ENCODE measurements at regions not wholly inside any gene's neighbourhood (a gene's known extent, or its start where the extent isn't known, plus 50 kb on each side); places are given as distances from the start of the nearest gene placed in this dataset.
"Not testable (repeated sequence)": the region's sequence is repeated elsewhere in the genome, so short reads cannot be mapped to it uniquely, and the experiment has no call there.

DNA sequence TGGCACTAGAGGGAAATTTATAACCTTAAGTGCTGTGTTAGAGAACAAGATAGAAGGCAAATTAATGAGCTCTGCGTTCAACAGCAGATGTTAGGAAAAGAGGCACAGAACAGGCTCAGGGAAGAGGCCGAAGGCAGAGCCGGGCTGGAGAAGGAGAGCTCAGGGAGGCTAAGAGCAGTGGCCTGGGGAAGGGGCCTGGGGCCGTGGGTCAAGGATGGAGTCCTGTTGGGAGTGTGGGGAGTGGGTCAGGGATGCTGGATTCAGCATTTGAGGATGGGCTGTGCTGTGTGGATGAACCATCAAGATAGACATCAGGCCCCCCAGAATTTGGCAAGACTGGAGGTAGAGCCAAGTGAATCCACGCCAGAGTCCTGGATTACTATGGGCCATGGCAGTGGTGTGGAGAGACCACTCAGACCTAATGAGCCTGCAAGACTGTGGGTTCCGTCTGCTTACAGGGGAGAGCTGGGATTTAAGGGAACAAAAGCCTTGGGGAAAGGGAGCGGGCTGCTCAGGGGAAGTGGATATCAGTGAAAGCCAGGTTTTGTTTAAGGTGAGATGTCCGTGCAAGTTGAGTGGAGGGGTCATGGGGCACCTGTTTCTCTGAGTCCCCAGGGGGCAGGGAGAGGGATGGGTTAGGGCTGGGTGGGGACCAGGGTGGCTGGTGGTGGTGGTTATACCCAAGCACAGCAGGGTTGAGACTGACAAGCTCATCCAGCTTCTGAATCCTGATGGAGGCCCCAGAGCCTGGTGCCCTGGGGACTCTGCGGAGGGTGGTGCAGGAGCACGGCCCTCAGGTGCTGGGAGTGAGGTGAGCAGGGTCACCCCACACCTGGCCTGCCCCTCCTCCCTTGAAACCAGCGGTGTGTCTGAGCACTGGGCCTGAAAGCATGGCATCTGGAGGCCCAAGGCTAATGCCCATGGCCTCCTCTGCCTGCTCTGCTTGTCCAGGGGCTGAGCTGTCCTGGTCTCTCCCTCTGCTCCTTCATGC, 101.7 kb downstream of the BMS1 start:
- DNase-seq (ENCODE audit: low spot score) (no peak), ATAC-seq (peak; percentile 22)
- intact Hi-C loops (cut with DNase I): no loop called here

GRCh38 chr10:42885491-42886270, 103.1 kb downstream of the BMS1 start:
- ATAC-seq: no peak
- intact Hi-C loops (cut with DNase I): no loop called here
- no peak for DNase-seq (ENCODE audit: low spot score)

DNA sequence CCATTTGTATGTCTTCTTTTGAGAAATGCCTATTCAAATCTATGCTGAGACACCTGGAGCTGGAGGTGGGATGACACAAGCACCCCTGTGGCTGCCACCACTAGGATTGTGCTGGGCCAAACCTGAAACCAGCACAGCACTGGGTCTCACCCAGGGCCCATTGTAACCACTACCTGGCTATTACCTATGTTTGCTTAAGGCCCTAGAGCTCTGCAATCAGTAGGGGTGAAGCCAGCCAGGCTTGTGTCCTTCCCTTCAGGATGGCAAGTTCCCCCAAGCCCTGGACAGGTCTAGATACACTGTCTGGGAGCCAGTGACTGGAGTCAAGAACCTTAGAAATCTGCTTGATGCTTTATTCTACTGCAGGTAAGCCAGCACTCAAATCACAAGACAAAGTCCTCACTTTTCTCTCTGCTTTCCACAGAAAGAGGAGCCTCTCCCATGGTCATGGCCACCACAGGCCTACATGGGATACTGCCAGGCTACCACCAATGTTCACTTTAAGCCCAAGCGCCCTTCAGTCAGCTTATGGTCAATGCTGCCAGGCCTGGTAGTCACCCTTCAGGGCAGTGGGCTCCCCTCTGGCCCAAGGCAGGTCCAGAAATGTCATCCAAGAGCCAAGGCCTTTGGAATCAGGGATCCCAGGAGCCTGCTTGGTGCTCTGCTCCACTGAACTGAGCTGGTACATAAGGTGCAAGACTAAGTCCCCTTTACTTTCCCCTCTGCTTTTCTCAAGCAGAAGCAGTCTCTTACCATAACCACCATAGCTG, 105.3 kb downstream of the BMS1 start:
- ATAC-seq (no peak), DNase-seq (ENCODE audit: low spot score) (no peak)
- intact Hi-C loops (cut with DNase I): no loop called here

- ATAC-seq (no peak), DNase-seq (ENCODE audit: low spot score) (no peak)
- intact Hi-C loops (cut with DNase I): no loop called here
These were observed 106.0 kb downstream of the BMS1 start for GRCh38 chr10:42888504-42889095.

DNA sequence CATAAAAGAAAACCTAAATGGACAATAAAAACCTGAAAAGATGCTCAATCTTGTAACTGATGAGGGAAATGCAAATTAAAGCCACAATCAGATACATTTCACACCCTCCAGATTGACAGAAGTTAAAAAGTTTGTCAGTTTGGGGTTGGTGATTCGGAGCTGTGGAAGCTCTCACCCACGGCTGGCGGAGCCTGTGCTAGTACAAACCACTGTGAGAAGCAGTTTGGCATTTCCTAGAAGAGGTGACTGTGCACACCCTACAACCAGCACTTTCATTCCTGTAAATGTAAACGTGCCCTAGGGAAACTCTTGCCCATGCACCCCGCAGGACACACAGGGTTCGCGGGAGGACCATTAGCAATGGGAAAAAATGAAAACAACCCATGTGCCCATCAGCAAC, 114.1 kb downstream of the BMS1 start:
- intact Hi-C loops (cut with DNase I): no loop called here
- ATAC-seq (no peak), DNase-seq (ENCODE audit: low spot score) (no peak)

GRCh38 chr10:42898037-42898960, 115.7 kb downstream of the BMS1 start:
- ATAC-seq: no peak
- no peak for DNase-seq (ENCODE audit: low spot score)

DNA sequence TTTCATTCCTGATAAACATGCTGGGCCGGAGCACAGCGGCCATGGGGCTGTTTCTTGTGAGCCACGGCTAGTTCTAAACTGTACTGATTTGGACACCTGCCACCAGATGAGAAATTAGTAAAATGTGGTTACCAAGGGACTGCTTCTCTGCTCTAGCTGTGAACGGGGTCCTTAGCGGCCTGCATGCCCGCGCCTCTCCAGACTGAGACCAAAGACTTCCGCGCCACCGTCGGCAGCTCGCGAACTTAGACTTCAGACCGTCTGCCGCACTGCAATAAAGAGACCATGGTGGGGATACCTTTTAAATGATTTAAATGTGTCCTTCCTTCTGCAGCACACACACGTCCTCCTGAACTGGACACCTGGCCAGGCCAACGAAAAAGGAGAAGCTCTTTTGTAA, 116.4 kb downstream of the BMS1 start:
- intact Hi-C loops (cut with DNase I): no loop called here
- DNase-seq (ENCODE audit: low spot score) (no peak), ATAC-seq (no peak)

More at GRCh38 chr10:42898037-42898960, 115.7 kb downstream of the BMS1 start:
- intact Hi-C loops (cut with DNase I): no loop called here

DNA sequence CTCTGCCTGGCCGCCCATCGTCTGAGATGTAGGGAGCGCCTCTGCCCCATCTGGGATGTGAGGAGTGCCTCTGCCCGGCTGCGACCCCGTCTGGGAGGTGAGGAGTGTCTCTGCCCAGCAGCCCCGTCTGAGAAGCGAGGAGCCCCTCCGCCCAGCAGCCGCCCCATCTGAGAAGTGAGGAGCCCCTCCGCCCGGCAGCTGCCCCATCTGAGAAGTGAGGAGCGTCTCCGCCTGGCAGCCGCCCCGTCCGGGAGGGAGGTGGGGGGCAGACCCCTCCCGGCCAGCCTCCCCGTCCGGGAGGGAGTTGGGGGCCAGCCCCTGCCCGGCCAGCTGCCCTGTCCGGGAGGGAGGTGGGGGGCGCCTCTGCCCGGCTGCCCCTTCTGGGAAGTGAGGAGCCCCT, 117.8 kb downstream of the BMS1 start:
- ATAC-seq; intact Hi-C loops (cut with DNase I): not testable (repeated sequence)

DNA sequence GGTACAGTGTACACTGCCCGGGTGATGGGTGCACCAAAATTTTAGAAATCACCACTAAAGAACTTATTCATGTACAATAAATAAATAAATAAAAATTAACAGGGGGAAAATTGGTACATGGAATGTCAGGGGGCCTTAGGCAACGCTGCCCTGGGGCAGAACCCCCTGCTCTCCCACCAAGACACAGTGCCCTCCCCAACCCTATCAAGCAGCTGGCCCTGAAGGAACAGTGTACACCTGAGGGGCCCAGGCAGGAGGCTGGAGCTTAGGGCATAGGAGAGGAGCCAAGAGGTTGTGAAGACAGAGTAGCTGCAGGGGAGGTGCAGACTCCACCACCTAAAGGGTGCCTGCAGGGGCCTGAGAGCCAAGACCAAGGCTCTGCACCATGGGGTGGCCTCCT, 128.8 kb downstream of the BMS1 start:
- ATAC-seq: no peak
- intact Hi-C loops (cut with DNase I): no loop called here

More for the DNA sequence above, 117.8 kb downstream of the BMS1 start:
- not testable (repeated sequence) for DNase-seq (ENCODE audit: low spot score)

GRCh38 chr10:42916974-42917373, 134.4 kb downstream of the BMS1 start:
- DNase-seq (ENCODE audit: low spot score): no peak
- no peak for ATAC-seq
- intact Hi-C loops (cut with DNase I): no loop called here

More for the DNA sequence above, 128.8 kb downstream of the BMS1 start:
- DNase-seq (ENCODE audit: low spot score): no peak

GRCh38 chr10:42917821-42918220, 135.2 kb downstream of the BMS1 start:
- no peak for DNase-seq (ENCODE audit: low spot score)
- intact Hi-C loops (cut with DNase I): no loop called here
- no peak for ATAC-seq

DNA sequence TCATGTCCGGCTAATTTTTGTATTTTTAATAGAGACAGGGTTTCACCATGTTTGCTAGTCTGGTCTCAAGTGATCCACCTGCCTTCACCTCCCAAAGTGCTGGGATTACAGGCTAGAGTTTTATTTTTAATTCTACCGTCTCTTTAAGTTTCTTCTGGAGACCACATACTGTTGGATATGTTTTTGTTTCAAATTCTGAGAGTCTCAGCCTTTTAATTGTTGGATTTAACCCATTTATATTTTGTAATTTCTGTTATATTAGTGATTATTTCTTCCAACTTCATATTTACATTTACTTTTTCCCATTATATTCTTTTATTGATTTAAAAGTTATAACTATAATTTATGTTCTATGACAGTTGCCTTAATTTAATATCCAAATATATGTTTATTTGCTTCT, 139.4 kb downstream of the BMS1 start:
- intact Hi-C loops (cut with DNase I): no loop called here
- no peak for ATAC-seq
- no peak for DNase-seq (ENCODE audit: low spot score)

- ATAC-seq (no peak), DNase-seq (ENCODE audit: low spot score) (no peak)
- intact Hi-C loops (cut with DNase I): no loop called here
These were observed 141.9 kb downstream of the BMS1 start for GRCh38 chr10:42924484-42924883.

GRCh38 chr10:42926843-42927242, 144.2 kb downstream of the BMS1 start:
- DNase-seq (ENCODE audit: low spot score) (no peak), ATAC-seq (peak; percentile 30)
- intact Hi-C loops (cut with DNase I): no loop called here

GRCh38 chr10:42928064-42928463, 145.5 kb downstream of the BMS1 start:
- intact Hi-C loops (cut with DNase I): no loop called here
- no peak for ATAC-seq
- DNase-seq (ENCODE audit: low spot score): no peak

- intact Hi-C loops (cut with DNase I): no loop called here
- no peak for ATAC-seq
- DNase-seq (ENCODE audit: low spot score): no peak
These were observed 146.6 kb downstream of the BMS1 start for GRCh38 chr10:42929236-42929635.

- DNase-seq (ENCODE audit: low spot score) (no peak), ATAC-seq (no peak)
- intact Hi-C loops (cut with DNase I): no loop called here
These were observed 146.9 kb upstream of the RET start for GRCh38 chr10:42929993-42930392.

Measured in sciatic nerve (tissue), 2 donors.